HEK293 (cell line): ENCODE measurements at regions not wholly inside any gene's neighbourhood (a gene's known extent, or its start where the extent isn't known, plus 50 kb on each side); places are given as distances from the start of the nearest gene placed in this dataset.

Source experiments
- CTCF ChIP-seq: fragments of 450-650 bp; formaldehyde crosslinking; IDR thresholded peaks from 2 replicates; pipeline ENCODE4 v1.5.1; 2016; ENCODE audit warnings: missing biosample characterization, missing genetic modification characterization
- KLF9 ChIP-seq: fragments of 450-650 bp; formaldehyde crosslinking; IDR thresholded peaks from 2 replicates; pipeline ENCODE4 v1.5.1; 2016; ENCODE audit warnings: missing biosample characterization, missing genetic modification characterization, low read depth
- ZNF274 ChIP-seq, 2 experiments: fragments of 200-500 bp in 1 of 2; fragments of 450-650 bp in 1 of 2; sonication (Bioruptor generic) in 1 of 2; formaldehyde crosslinking in 1 of 2; IDR thresholded peaks; 2 replicates each; pipeline versions ENCODE4 v1.5.1 to v1.6.1; 2014 to 2016; ENCODE audit warnings: borderline replicate concordance in 1 of 2, inconsistent platforms in 1 of 2, low read length in 1 of 2, missing biosample characterization in 1 of 2, missing genetic modification characterization in 1 of 2

- TF ChIP-seq KLF9 (tag by site-specific recombination), result no peak
- TF ChIP-seq CTCF (tag by site-specific recombination), result no peak
- no peak for TF ChIP-seq ZNF274 (IDR thresholded peaks at IDR 0.05; ENCODE audit: low read length)
- no peak for TF ChIP-seq ZNF274 (tag by site-specific recombination; IDR thresholded peaks at IDR 0.05; ENCODE audit: borderline replicate concordance)
These were observed 272.5 kb upstream of the NCKAP5 start for GRCh38 chr2:133840761-133841160.
